GM06990 (cell line): ENCODE measurements at regions not wholly inside any gene's neighbourhood (a gene's known extent, or its start where the extent isn't known, plus 50 kb on each side); places are given as distances from the start of the nearest gene placed in this dataset.

Source experiments
- DNase-seq: peaks from one replicate; pipeline ENCODE4 v3.0.0-alpha.2; 2011; ENCODE audit not compliant: insufficient read length; ENCODE audit errors: extremely low read depth
- H3K27me3 ChIP-seq: replicated peaks from 2 replicates; pipeline ENCODE4 v1.6.0; 2011; ENCODE audit warnings: low read length; ENCODE audit not compliant: control insufficient read depth, insufficient read depth
- H3K36me3 ChIP-seq: 2 replicates; pipeline ENCODE4 v1.5.1; 2011; ENCODE audit warnings: low read length; ENCODE audit not compliant: control insufficient read depth, insufficient read depth
- H3K4me3 ChIP-seq: replicated peaks from 2 replicates; pipeline ENCODE4 v1.5.1; 2011; ENCODE audit warnings: low read depth, mild to moderate bottlenecking, control low read depth, low read length
- TF ChIP-seq, protein P1 (sequence below): IDR thresholded peaks from 2 replicates; pipeline ENCODE4 v1.5.1; 2011; ENCODE audit warnings: low read length, control low read depth, mild to moderate bottlenecking, inconsistent platforms; ENCODE audit not compliant: insufficient read depth, poor library complexity, severe bottlenecking

DNA sequence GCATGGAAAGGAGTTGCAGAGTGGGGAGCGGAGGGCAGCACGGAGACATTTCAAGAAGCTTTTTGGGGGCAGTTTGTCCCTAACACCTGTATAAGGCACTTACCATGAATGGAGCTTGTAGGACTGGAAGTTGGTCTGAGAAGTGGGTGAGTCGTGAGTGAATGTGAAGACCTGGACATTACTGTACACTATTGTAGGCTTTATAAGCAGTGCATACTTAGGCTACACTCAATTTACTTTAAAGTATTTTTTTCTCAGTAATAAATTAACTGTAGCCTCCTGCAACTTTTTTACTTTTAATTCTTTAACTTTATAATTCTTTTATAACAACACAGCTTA lies 141.6 kb upstream of the ETV3 start:
- DNase-seq, result no peak

DNA sequence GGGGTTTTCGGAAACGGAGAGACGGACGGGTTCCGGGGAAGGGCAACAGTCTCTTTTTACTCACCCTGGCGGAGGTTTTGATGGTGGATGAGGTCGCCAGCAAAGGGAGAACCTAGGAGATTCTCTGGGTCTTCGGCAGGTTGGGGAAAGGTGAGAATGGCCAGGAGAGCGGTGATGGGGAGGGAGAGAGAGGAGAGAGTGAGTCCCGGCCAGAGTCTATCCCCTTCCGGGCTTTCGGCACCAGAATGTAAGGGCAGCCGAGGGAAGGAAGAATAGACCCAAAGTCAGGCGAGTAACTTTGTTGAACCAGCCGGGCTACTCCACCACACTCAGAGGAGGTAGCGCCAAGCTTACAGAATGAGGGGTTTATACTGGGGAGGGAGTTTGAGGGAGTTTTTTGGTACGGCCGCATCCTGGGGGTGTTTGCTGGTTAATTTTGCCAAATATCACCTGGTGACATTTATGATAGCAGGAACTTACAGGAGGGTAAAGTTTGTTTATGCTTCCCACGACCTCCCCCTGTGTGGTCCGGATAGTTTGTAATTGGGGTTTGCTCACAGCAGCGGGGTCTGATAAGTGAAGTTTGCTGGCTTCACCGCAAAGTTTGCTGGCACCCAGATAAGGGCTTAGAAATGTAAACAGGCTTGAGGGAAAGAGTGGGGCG lies 141.1 kb upstream of the ETV3 start:
- TF ChIP-seq, protein P1, sequence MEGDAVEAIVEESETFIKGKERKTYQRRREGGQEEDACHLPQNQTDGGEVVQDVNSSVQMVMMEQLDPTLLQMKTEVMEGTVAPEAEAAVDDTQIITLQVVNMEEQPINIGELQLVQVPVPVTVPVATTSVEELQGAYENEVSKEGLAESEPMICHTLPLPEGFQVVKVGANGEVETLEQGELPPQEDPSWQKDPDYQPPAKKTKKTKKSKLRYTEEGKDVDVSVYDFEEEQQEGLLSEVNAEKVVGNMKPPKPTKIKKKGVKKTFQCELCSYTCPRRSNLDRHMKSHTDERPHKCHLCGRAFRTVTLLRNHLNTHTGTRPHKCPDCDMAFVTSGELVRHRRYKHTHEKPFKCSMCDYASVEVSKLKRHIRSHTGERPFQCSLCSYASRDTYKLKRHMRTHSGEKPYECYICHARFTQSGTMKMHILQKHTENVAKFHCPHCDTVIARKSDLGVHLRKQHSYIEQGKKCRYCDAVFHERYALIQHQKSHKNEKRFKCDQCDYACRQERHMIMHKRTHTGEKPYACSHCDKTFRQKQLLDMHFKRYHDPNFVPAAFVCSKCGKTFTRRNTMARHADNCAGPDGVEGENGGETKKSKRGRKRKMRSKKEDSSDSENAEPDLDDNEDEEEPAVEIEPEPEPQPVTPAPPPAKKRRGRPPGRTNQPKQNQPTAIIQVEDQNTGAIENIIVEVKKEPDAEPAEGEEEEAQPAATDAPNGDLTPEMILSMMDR, result no peak
- Histone ChIP-seq H3K36me3 (no peaks in the 10 kb centered on the region), H3K27me3 (no peaks in the 10 kb centered on the region; the same call in none of the 2 replicates), H3K4me3 (no peak overlapping the region)
- DNase-seq, result no peak

More for the DNA sequence above, 141.6 kb upstream of the ETV3 start:
- Histone ChIP-seq H3K36me3 (no peaks in the 10 kb centered on the region), H3K27me3 (no peaks in the 10 kb centered on the region; the same call in none of the 2 replicates), H3K4me3 (no peak overlapping the region)
- TF ChIP-seq, protein P1, result no peak

DNA sequence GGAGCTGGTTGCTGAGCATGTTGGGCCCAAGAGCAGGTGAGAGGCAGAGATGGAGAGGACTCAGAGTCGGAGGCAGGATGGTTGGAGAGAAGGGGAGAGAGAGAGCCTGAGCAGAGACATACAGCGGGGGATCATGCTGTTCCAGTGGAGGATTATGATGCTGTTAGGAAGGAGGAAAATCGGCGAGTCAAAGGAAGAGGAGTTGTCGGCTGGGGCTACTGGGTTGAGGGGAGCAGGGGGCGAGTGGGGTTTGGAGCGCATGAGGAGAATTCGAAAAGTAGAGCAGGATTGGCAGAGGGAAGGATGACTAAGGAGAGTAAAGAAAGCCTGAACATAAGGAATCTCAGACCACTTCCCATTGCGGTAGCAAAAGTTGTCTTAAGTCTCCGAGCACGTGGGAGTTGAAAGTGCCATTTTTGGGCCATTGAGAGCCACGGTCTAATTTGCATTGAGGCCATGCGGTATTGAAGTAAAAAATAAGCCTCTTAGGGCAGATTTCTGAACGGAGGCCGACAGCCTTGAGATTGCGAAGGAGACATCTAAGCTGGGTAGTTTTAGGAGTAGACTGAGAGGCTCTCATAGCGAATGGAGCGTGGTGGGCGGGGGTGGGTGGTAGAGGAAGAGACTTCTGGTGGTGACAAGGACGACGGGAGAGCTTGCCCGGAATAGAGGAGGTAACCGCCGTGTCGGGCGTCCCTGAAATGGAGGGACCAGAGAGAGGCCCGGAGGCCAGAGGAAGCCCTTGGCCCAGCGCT lies 140.4 kb upstream of the ETV3 start:
- no peak for DNase-seq
- TF ChIP-seq, protein P1, result no peak
- H3K4me3 ChIP-seq, result no peak overlapping the region
- H3K27me3 ChIP-seq, result no peaks in the 10 kb centered on the region; the same call in 1 of the 2 replicates
- no peaks in the 10 kb centered on the region for H3K36me3 ChIP-seq

DNA sequence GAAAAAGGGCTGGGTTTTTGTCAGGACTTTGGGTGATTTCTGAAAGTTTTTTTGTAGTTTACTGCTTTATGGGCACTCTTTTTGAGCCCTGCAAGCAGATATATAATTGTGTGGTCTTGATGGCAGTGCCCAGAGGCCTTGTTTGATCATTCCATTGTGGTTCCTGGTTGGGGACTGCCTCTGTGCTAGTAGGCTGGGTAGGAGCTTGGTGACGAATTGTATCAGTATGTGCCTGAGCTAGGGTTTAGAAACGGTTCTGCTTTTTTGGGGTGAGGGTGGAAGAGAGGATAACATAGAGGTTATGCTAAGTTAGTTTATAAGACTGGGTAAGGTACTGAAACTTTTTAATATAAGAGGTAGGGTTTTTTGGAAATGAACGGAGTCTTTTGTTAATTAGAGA lies 139.7 kb upstream of the ETV3 start:
- Histone ChIP-seq H3K4me3 (no peak overlapping the region), H3K27me3 (no peaks in the 10 kb centered on the region; the same call in 1 of the 2 replicates), H3K36me3 (no peaks in the 10 kb centered on the region)
- no peak for DNase-seq
- TF ChIP-seq, protein P1, result no peak

DNA sequence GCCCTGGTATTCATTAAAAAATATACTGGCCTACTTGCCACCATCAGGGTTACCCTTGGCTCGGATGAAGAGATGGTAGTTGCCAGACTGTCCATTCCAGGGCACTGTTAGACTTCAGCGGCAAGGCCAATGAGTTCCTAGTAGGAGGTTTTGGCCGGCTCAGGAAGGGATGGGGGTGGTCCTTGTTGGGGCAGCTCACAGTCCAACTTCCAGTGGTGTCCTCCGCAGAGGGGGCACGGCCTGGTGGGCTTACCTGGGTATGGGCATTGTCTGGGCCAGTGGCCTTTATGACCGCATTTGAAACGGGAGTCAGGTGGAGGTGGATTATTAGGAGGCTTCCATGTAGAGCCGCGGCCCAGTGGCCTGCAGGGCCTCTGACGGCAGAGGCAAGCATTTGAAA lies 139.1 kb upstream of the ETV3 start:
- H3K27me3 ChIP-seq, result no peaks in the 10 kb centered on the region; the same call in 1 of the 2 replicates
- TF ChIP-seq, protein P1, result no peak
- DNase-seq, result no peak
- H3K4me3 ChIP-seq, result no peak overlapping the region
- H3K36me3 ChIP-seq, result no peaks in the 10 kb centered on the region
